Spleen (tissue), 7 donors: ENCODE measurements at regions not wholly inside any gene's neighbourhood (a gene's known extent, or its start where the extent isn't known, plus 50 kb on each side); places are given as distances from the start of the nearest gene placed in this dataset.

Experiments used
- CTCF ChIP-seq, 11 experiments: fragments of 200-600 bp in 7 of 11; fragments of 450-650 bp in 4 of 11; sonication (generic) in 4 of 11; IDR thresholded peaks in 8 of 11; conservative IDR thresholded peaks in 3 of 11; 1 replicate in 7 of 11; 2 replicates in 4 of 11; pipeline versions ENCODE4 v1.4.0 to v1.8.0; 2016 to 2021; ENCODE audit warnings: antibody characterized with exemption in 11 of 11, inconsistent platforms in 4 of 11, mild to moderate bottlenecking in 1 of 11
- POLR2A ChIP-seq, 3 donors: fragments of 450-650 bp; IDR thresholded peaks; one replicate each; pipeline ENCODE4 v1.5.1; 2017; ENCODE audit warnings: antibody characterized with exemption in 3 of 3, mild to moderate bottlenecking in 1 of 3
- donor health status: DM: no; HTN: no; CAD: no; lungs with moderate emphysema.
- donor health status: DM: no; HTN: no; CAD: no.
- donor health status: DM: no; HTN: no; CAD: no.

DNA sequence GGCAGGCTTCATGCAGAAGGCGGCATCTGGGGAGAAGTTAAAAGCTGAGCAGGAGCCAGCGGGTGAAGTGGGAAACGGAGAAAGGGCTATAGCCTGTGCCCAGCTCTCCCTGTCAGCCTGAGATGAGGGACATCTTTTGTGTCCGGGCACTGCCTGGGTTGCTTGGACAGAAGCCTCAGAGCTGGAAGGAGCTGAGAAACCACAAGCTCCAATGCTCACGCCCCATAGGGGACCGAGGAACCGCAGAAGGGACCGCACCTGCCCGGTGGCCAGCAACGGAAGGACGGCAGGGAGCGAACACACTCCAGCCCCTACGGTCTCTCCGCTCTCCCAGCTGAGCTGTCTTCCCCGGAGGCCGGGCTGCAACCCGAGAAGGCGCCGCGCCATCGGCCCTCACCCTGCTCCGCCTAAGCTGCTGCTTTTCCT, 175.8 kb downstream of the NPIPB11 start:
- TF ChIP-seq CTCF (IDR thresholded peaks at IDR 0.05 in 8 of 11, conservative IDR thresholded peaks at IDR 0.05 in 3 of 11) = no peak
- no peak for TF ChIP-seq POLR2A (IDR thresholded peaks at IDR 0.05)
